ENCODE measurements at regions not wholly inside any gene's neighbourhood (a gene's known extent, or its start where the extent isn't known, plus 50 kb on each side); places are given as distances from the start of the nearest gene placed in this dataset.

- peak; percentile 89 for TF ChIP-seq ZNF462 (CRISPR knock-in tag; IDR thresholded peaks at IDR 0.05)
Measured at GRCh38 chr3:44136421-44136820, 105.3 kb upstream of the TOPAZ1 start (continued).

GRCh38 chr3:44146073-44146472, 95.6 kb upstream of the TOPAZ1 start:
- DNase-seq (ENCODE audit: low spot score) (no peak), ATAC-seq (no peak)
- Histone ChIP-seq H3K4me2 (no peak overlapping the region), H3K4me1 (ENCODE audit: insufficient read depth) (0 out of 2 replicates have a peak, but pooled peaks cover 3% of the 10 kb centered on the region), H3K79me2 (replicated peaks; ENCODE audit: insufficient read depth) (no peaks in the 10 kb centered on the region), H4K20me1 (replicated peaks; ENCODE audit: insufficient read depth) (no peaks in the 10 kb centered on the region), H3F3A (replicated peaks; ENCODE audit: low read depth) (no peaks in the 10 kb centered on the region), H3K27me3 (ENCODE audit: insufficient read depth) (no peaks in the 10 kb centered on the region), H2AFZ (no peak overlapping the region), H3K36me3 (ENCODE audit: insufficient read depth) (no peaks in the 10 kb centered on the region), H3K9me2 (ENCODE audit: insufficient read depth) (0 out of 2 replicates have a peak, but pooled peaks cover 4% of the 10 kb centered on the region), H3K27ac (ENCODE audit: low read depth) (no peak overlapping the region), H3K4me3 (no peak overlapping the region)
- Mint-ChIP-seq H3K36me3 (ENCODE audit: low read depth) (no peaks in the 10 kb centered on the region), H3K4me1 (no peaks in the 10 kb centered on the region; the same call in 2 of the 3 replicates), H3K27me3 (ENCODE audit: insufficient read depth, low read depth, poor library complexity) (peaks cover 2% of the 10 kb centered on the region), H3K9me3 (peaks cover under 1% of the 10 kb centered on the region; the same call in 2 of the 3 replicates), H3K27ac (no peak overlapping the region), H3K4me3 (no peak overlapping the region)
- TF ChIP-seq ZNF331 (CRISPR knock-in tag; IDR thresholded peaks at IDR 0.05; ENCODE audit: low read depth) (no peak), CREB1 (CRISPR knock-in tag; IDR thresholded peaks at IDR 0.05; ENCODE audit: low read depth) (no peak), ZNF114 (CRISPR knock-in tag; IDR thresholded peaks at IDR 0.05) (no peak)
